GM12872 (cell line): ENCODE measurements at regions not wholly inside any gene's neighbourhood (a gene's known extent, or its start where the extent isn't known, plus 50 kb on each side); places are given as distances from the start of the nearest gene placed in this dataset.

Experiments used
- TF ChIP-seq, protein P1 (sequence below): IDR thresholded peaks from 3 replicates; pipeline ENCODE4 v1.5.1; 2011; ENCODE audit warnings: low read depth, mild to moderate bottlenecking, low read length, moderate library complexity; ENCODE audit not compliant: insufficient read depth

DNA sequence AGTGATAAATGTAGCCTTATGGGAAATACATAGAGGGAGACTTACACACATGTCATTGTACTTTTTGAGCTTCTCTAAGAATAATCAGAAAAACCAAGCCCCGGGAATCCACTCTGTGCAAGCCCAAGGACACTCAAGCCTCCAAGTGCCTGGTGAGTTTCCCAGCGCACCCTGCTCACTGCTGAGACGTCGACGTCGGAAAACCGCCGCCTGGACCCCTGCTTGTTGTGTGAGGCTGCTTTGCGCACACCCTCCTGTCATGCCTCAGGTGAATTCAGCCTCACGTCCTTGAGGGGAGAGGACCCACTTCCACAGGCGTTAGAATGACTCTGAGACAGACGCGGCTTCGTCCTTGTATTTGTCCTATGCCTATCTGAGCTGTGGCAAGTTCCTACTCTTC is 368.4 kb upstream of the AKR1E2 start:
- TF ChIP-seq, protein P1, sequence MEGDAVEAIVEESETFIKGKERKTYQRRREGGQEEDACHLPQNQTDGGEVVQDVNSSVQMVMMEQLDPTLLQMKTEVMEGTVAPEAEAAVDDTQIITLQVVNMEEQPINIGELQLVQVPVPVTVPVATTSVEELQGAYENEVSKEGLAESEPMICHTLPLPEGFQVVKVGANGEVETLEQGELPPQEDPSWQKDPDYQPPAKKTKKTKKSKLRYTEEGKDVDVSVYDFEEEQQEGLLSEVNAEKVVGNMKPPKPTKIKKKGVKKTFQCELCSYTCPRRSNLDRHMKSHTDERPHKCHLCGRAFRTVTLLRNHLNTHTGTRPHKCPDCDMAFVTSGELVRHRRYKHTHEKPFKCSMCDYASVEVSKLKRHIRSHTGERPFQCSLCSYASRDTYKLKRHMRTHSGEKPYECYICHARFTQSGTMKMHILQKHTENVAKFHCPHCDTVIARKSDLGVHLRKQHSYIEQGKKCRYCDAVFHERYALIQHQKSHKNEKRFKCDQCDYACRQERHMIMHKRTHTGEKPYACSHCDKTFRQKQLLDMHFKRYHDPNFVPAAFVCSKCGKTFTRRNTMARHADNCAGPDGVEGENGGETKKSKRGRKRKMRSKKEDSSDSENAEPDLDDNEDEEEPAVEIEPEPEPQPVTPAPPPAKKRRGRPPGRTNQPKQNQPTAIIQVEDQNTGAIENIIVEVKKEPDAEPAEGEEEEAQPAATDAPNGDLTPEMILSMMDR = no peak

DNA sequence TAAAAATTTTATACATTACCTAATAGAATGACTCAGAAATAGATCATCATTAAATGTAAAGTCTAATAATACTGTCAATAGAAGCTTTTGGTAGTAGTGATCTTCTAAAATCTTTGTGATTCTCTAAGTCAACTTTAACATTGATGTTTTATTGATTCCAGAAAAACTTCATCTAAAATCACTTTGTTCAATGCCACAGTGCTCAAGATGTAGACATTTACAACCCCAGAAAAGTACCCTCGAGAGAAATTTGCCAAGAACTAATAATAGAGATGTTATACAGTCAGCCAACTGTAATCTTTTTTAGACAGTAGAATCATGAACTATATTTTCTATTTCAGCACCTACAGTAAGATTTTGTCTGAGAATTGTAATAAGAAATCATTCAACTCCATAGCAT is 369.2 kb upstream of the AKR1E2 start:
- TF ChIP-seq, protein P1 = no peak

DNA sequence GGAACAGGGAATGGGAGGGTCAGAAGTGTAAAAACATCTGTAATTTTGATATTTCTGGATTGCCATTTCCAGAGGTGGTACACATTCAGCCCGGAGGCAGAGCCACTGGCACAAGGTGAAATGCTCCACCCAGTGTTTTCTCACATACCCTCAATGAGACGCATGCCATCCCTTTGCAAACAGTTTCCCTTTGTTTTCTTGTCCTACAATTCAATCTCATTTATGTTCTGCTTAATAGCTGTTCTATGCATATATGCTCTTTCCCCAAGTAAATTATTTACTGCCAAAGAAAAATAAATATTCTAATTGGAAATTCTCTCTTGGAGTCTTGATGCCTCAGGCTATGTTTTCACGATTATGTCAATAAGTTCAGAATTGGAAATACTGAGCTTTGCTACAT is 369.7 kb upstream of the AKR1E2 start:
- TF ChIP-seq, protein P1 = no peak

DNA sequence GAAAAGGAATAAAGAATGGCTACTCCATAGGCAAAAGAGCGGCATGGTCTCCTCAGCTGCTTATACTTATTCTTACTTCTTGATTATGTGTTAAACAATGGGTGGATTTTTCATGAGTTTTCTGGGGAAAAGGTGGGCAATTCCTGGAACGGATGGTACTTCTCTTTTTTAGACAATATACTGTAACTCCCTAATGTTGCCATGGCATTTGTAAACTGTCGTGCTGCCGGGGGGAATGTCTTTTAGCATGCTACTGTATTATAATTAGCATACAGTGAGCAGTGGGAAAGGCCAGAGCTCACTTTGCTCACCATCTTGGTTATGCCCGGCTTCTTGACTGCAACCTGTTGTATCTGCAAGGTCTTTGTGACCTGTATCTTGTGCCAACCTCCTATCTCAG is 372.1 kb upstream of the AKR1E2 start:
- TF ChIP-seq, protein P1 = no peak

DNA sequence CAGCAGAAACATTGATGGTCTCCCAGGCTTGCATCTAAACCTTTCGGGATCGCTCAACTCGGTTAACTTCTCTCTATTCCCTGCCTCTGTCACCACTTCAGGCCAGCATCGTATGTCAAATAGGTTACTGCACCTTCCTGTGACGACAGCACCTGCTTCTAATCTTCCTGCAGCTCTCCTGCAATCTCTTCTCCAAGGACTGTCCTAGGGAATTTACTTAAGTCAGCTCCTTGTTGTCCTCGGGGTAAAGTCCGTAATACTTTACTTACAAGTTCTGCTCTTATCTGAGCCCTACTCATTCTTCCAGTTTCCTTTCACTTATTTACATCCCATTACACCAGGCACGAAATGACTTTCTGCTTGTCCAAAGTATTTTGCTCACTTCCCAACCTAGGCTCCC is 372.7 kb upstream of the AKR1E2 start:
- TF ChIP-seq, protein P1 = no peak

DNA sequence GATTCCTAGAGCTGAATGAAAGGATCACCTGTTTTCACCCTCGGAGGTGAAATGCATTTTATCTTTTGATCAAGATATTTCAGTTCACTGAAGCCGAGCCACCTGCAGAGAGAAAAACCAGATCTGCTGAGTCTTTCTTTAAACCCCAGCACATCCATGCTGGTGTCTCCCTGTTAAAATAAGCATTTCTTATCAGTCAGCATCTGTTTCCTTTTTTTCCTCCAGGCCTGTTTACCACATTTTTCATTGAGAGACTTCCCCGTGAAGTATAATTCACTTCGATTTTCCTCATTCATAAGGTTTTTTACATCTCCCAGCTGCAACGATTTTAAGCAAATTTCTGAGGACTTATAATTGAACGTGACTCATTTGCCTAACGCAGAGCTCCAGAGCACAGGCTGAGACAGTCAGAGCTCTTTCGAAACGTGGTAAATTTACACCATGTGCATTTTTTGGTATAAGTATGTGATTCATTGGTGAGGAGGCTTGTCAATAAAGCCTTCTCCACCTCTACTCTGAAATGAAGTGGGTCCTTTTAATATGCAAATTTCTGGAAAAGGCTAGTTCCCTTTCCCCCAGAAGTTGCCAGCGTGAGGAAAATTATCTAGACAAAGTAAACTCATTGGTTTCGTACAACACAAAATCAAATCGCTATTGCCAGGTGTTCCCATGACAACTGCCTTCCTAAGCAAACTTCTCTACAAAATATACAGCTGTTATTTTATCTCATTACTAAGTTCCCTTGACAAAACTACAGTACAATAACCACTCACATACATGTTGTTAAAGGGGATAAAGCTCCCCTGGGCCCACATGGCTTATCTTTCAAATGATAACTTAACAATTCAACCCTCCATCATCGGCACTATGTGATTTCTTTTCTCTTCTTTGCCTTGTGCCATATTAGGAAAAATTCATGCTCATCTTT is 374.8 kb upstream of the AKR1E2 start:
- TF ChIP-seq, protein P1 = no peak

DNA sequence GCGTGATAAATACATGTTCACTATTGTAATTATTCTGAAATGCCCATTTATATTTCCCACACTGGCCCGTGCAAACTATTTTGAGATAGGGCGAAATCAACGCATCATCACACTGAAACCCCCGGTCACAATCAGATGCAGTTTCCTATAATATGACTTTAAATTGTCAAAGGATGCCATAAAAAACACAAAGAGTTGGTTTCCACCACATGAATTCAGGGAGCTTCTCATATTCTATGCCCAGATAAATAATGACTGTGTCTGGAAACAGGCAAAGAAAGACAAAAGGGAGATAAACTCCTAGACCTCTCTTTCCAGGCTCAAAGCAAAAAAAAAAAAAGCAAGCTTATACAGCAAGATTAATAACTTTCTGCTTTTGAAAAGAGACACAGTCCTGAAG is 375.8 kb upstream of the AKR1E2 start:
- TF ChIP-seq, protein P1 = no peak
